ENCODE measurements at regions not wholly inside any gene's neighbourhood (a gene's known extent, or its start where the extent isn't known, plus 50 kb on each side); places are given as distances from the start of the nearest gene placed in this dataset.

GRCh38 chr22:27391092-27391770, 410.3 kb downstream of the MN1 start:
- no peak for TF ChIP-seq GATA2 (IDR thresholded peaks at IDR 0.05; ENCODE audit: low read depth, low read length)
- no peak for TF ChIP-seq GATA3 (IDR thresholded peaks at IDR 0.05; ENCODE audit: low read depth, low read length)

DNA sequence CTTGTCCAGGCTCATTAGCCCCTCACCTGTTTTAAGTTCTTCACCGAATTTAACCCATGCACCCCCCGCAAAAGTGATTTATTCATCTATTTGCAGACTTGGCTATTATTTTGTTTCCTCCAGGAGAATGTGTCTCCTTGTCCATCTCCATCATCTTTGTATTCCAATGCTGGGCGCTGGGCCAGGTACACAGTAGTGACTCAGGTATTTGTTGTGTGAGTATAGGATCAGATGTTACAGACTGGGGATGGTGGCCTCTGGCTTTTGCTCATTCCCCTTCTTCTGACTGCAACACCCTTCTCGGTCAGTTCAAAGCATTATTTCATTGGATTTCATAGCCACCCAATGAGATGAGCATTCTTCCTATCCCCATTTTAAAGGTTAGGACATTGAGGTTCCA, 408.2 kb downstream of the MN1 start:
- no peak for TF ChIP-seq GATA2 (IDR thresholded peaks at IDR 0.05; ENCODE audit: low read depth, low read length)
- TF ChIP-seq GATA3 (IDR thresholded peaks at IDR 0.05; ENCODE audit: low read depth, low read length): no peak

GRCh38 chr22:27394806-27395404, 406.7 kb downstream of the MN1 start:
- TF ChIP-seq GATA3 (IDR thresholded peaks at IDR 0.05; ENCODE audit: low read depth, low read length) (no peak), GATA2 (IDR thresholded peaks at IDR 0.05; ENCODE audit: low read depth, low read length) (no peak)

GRCh38 chr22:27397036-27397953, 404.3 kb downstream of the MN1 start:
- TF ChIP-seq GATA2 (IDR thresholded peaks at IDR 0.05; ENCODE audit: low read depth, low read length) (no peak), GATA3 (IDR thresholded peaks at IDR 0.05; ENCODE audit: low read depth, low read length) (no peak)

- TF ChIP-seq GATA2 (IDR thresholded peaks at IDR 0.05; ENCODE audit: low read depth, low read length) (no peak), GATA3 (IDR thresholded peaks at IDR 0.05; ENCODE audit: low read depth, low read length) (no peak)
Measured at GRCh38 chr22:27397954-27398342, 403.6 kb downstream of the MN1 start.

DNA sequence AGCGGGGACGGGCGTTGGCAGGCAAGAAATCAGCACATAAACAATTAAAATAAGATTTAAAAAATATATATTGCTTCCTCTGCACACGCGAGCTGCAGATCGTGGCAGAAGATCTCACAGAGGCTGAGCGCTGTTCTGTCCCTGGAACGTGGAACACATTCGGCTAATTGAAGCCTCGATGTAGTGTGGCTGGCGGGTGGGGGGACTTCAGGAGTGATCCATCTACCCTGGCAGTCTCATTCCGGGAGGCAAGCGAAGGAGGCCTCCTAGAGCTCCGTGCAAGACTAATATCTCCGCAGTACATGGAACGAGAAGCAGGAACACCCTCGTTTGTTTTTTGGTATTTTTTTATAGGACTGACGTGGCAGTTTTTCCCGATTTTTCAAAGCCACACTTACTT, 402.4 kb downstream of the MN1 start:
- TF ChIP-seq GATA2 (IDR thresholded peaks at IDR 0.05; ENCODE audit: low read depth, low read length): no peak
- no peak for TF ChIP-seq GATA3 (IDR thresholded peaks at IDR 0.05; ENCODE audit: low read depth, low read length)

- TF ChIP-seq GATA2 (IDR thresholded peaks at IDR 0.05; ENCODE audit: low read depth, low read length) (no peak), GATA3 (IDR thresholded peaks at IDR 0.05; ENCODE audit: low read depth, low read length) (no peak)
Measured at GRCh38 chr22:27400811-27401210, 400.7 kb downstream of the MN1 start.

- TF ChIP-seq GATA3 (IDR thresholded peaks at IDR 0.05; ENCODE audit: low read depth, low read length) (no peak), GATA2 (IDR thresholded peaks at IDR 0.05; ENCODE audit: low read depth, low read length) (no peak)
Measured at GRCh38 chr22:27401321-27401720, 400.2 kb downstream of the MN1 start.

DNA sequence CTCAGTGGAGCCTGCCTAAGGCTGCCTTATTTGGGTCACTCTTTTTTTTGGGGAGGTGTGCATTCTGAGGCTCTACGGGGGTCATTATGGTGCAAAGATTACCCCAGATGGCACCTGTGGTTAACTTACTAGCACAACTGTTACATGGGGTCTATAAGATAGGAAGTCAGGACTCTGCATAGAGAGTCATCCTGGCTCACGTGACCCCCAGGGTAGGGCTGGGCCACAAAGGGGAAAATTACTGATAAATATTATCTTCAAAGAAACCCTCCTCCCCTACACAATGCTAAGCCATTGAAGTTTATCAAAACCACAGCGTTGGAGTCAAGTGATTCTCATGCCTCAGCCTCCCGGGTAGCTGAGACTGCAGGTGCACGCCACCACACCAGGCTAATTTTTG, 397.1 kb downstream of the MN1 start:
- no peak for TF ChIP-seq GATA3 (IDR thresholded peaks at IDR 0.05; ENCODE audit: low read depth, low read length)
- no peak for TF ChIP-seq GATA2 (IDR thresholded peaks at IDR 0.05; ENCODE audit: low read depth, low read length)

GRCh38 chr22:27405672-27406388, 395.7 kb downstream of the MN1 start:
- no peak for TF ChIP-seq GATA2 (IDR thresholded peaks at IDR 0.05; ENCODE audit: low read depth, low read length)
- TF ChIP-seq GATA3 (IDR thresholded peaks at IDR 0.05; ENCODE audit: low read depth, low read length): no peak

DNA sequence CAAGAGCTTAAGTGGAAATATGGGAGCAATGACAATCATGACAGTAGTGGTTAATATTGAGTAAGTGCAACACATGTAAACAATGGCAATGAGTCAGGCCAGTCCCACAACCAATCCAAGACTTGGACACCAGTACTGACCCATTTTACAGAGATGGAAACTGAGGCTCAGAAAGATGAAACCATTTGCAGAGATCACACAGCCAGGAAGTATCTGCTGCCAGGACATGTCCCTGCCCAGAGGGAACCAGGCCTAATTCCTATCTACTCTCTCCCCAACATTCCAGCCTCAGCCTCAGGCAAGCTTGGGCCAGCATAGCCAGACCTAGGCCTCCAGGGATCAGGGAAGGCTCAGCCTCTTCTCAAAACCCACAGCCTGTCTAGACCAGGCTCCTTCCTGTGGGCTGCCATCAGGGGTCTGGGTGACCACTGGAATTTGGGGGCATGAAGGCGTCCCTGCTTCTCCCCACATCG, 395.1 kb downstream of the MN1 start:
- TF ChIP-seq GATA2 (IDR thresholded peaks at IDR 0.05; ENCODE audit: low read depth, low read length) (no peak), GATA3 (IDR thresholded peaks at IDR 0.05; ENCODE audit: low read depth, low read length) (no peak)

DNA sequence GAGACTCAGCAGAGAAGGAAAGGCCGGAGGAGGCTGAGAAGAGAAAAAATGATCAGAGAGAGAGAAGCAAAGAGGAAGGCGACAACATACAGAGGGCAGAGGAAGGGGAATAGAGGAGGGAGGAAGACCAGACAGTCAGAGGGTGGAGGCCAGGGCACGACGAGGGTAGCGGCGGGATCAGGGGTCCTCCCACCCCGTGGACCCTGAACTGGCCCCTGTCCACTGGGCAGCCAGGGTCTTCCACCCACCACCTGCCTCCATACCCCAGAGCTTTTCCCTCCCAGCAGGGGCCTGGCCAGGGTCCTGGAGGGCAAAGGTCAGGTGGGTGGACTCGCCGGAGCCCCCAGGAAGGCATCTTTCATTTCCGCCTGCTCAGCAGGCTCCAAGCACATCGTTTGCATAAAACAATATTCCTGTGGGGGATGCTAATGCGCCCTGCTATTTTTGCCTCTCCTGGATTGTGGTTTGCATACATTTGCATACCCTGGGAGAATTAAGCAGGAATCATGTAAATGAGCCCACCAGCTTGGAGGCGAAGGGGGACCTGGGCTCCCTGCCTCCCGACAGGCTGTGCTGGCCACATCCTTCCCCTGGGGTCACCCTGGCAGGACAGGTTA, 394.1 kb downstream of the MN1 start:
- TF ChIP-seq GATA2 (IDR thresholded peaks at IDR 0.05; ENCODE audit: low read depth, low read length) (no peak), GATA3 (IDR thresholded peaks at IDR 0.05; ENCODE audit: low read depth, low read length) (no peak)

DNA sequence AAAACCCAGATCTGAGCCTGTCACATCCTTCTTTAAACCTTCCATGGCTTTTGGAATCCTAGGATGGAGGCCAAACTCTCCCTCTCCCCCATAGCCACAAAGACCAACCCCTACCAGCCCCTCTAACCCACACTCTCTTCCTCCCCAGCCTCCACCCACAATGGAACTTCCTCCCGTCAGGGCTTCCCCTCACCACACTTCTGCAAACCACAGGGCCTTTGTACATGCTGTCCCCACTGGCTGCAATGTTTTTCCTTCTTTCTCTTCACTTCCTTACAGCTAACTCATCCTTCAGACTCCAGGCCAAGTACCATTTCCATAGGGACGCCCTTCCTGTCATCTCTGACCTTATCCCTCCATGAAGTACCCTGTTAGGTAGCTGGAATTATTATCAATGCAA, 393.5 kb downstream of the MN1 start:
- no peak for TF ChIP-seq GATA3 (IDR thresholded peaks at IDR 0.05; ENCODE audit: low read depth, low read length)
- TF ChIP-seq GATA2 (IDR thresholded peaks at IDR 0.05; ENCODE audit: low read depth, low read length): no peak
